Osteoblast (primary cell): ENCODE measurements at regions not wholly inside any gene's neighbourhood (a gene's known extent, or its start where the extent isn't known, plus 50 kb on each side); places are given as distances from the start of the nearest gene placed in this dataset.

Source experiments
- DNase-seq: peaks from one replicate; pipeline ENCODE4 v3.0.0; 2011; ENCODE audit warnings: low spot score, mixed read lengths; ENCODE audit not compliant: insufficient read length; ENCODE audit errors: missing footprints
- H2AFZ ChIP-seq: 2 replicates; pipeline ENCODE4 v1.6.0; 2011; ENCODE audit warnings: mild to moderate bottlenecking, low read length
- H3K27ac ChIP-seq: 2 replicates; pipeline ENCODE4 v1.5.1; 2011; ENCODE audit warnings: mild to moderate bottlenecking, low read depth, low read length, moderate library complexity
- H3K27me3 ChIP-seq: 2 replicates; pipeline ENCODE4 v1.6.0; 2012; ENCODE audit warnings: mild to moderate bottlenecking, control low read depth, inconsistent platforms, low read length, moderate library complexity; ENCODE audit not compliant: insufficient read depth
- H3K36me3 ChIP-seq: 2 replicates; pipeline ENCODE4 v1.5.1; 2011; ENCODE audit warnings: mild to moderate bottlenecking, low read length, control low read depth, moderate library complexity; ENCODE audit not compliant: insufficient read depth
- H3K4me1 ChIP-seq: 2 replicates; pipeline ENCODE4 v1.5.1; 2011; ENCODE audit warnings: mild to moderate bottlenecking, low read length, control low read depth, moderate library complexity; ENCODE audit not compliant: insufficient read depth
- H3K4me2 ChIP-seq: 2 replicates; pipeline ENCODE4 v1.6.0; 2011; ENCODE audit warnings: mild to moderate bottlenecking, low read length; ENCODE audit not compliant: insufficient read depth
- H3K4me3 ChIP-seq: fragments of 200-600 bp; sonication (generic); 3 replicates; pipeline ENCODE4 v1.5.1; 2012; ENCODE audit warnings: mild to moderate bottlenecking, low read length, inconsistent platforms; ENCODE audit not compliant: insufficient read depth
- H3K79me2 ChIP-seq: 2 replicates; pipeline ENCODE4 v1.6.0; 2012; ENCODE audit warnings: mild to moderate bottlenecking, low read length, control low read depth, inconsistent platforms; ENCODE audit not compliant: insufficient read depth
- H3K9me3 ChIP-seq: 2 replicates; pipeline ENCODE4 v1.5.1; 2011; ENCODE audit warnings: low read depth, low read length, control low read depth
- H4K20me1 ChIP-seq: 2 replicates; pipeline ENCODE4 v1.6.0; 2012; ENCODE audit warnings: mild to moderate bottlenecking, low read length, control low read depth; ENCODE audit not compliant: insufficient read depth
- TF ChIP-seq, protein P1 (sequence below): IDR thresholded peaks from 2 replicates; pipeline ENCODE4 v1.5.1; 2011; ENCODE audit warnings: mild to moderate bottlenecking, low read depth, low read length, moderate library complexity; ENCODE audit errors: extremely low read depth

- TF ChIP-seq, protein P1, sequence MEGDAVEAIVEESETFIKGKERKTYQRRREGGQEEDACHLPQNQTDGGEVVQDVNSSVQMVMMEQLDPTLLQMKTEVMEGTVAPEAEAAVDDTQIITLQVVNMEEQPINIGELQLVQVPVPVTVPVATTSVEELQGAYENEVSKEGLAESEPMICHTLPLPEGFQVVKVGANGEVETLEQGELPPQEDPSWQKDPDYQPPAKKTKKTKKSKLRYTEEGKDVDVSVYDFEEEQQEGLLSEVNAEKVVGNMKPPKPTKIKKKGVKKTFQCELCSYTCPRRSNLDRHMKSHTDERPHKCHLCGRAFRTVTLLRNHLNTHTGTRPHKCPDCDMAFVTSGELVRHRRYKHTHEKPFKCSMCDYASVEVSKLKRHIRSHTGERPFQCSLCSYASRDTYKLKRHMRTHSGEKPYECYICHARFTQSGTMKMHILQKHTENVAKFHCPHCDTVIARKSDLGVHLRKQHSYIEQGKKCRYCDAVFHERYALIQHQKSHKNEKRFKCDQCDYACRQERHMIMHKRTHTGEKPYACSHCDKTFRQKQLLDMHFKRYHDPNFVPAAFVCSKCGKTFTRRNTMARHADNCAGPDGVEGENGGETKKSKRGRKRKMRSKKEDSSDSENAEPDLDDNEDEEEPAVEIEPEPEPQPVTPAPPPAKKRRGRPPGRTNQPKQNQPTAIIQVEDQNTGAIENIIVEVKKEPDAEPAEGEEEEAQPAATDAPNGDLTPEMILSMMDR = no peak
- no peaks in the 10 kb centered on the region for H3K27me3 ChIP-seq
- no peaks in the 10 kb centered on the region for H3K4me1 ChIP-seq
- H3K79me2 ChIP-seq = no peaks in the 10 kb centered on the region
- no peak for DNase-seq
- no peak overlapping the region for H2AFZ ChIP-seq
- H4K20me1 ChIP-seq = no peaks in the 10 kb centered on the region
- no peak overlapping the region for H3K27ac ChIP-seq
- no peaks in the 10 kb centered on the region for H3K9me3 ChIP-seq
- no peak overlapping the region for H3K4me2 ChIP-seq
- no peaks in the 10 kb centered on the region for H3K36me3 ChIP-seq
- H3K4me3 ChIP-seq = no peak overlapping the region
These were observed 277.1 kb upstream of the MEIS2 start for GRCh38 chr15:37377428-37377827.

DNA sequence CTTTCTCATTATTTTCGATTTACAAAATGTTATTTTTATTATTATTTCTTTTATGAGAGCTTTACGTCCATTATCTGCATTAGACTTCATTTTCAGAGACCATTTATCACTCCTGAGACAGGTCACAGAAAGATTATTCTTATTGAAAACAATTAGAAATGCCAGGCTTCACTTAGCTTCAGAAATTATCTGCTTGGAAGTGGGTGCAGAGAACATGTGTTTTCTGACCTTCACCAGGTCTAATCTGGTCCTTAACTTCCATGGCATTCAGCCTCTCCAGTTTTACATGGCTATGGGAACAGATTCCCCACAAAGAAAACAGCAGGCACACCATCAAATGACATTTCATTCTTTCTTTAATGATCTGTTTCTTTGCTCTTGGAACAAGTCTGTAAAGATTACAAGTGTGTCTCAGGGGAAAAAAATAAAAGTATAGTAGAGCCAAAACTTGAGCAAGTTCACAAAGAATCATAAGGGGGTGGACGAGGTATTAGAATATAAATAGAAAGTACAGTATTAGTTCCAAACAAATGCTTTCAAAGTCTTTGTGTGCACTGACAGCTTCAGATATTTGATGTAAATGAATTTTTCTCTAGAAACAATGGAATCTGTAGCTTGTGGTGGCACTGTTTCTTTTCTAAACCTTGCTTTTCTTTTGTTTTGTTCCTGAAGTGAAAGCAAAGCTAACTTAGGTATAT is 294.2 kb upstream of the MEIS2 start:
- TF ChIP-seq, protein P1 = no peak
- H4K20me1 ChIP-seq = no peaks in the 10 kb centered on the region
- no peak overlapping the region for H3K4me2 ChIP-seq
- no peaks in the 10 kb centered on the region for H3K79me2 ChIP-seq
- H3K9me3 ChIP-seq = no peaks in the 10 kb centered on the region
- no peak for DNase-seq
- no peak overlapping the region for H3K4me3 ChIP-seq
- H3K27me3 ChIP-seq = no peaks in the 10 kb centered on the region
- no peak overlapping the region for H2AFZ ChIP-seq
- no peak overlapping the region for H3K27ac ChIP-seq
- no peaks in the 10 kb centered on the region for H3K36me3 ChIP-seq
- H3K4me1 ChIP-seq = no peaks in the 10 kb centered on the region

DNA sequence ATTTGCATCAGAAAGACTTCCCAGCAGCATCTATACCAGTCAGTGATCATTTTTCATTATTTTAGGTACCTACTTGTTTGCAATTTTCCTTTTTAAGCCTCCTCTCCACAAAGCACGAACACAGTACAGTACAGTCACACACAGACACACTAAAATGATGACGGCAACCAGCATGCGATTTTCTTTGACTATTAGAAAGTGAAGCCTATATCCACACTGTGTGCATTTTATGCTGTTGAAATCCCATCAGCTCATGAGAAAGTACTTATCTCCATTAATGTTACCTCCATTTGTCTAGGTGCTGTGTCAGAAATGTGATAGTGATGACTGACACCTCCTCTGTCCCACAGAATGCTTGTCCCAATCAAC is 294.7 kb upstream of the MEIS2 start:
- H3K79me2 ChIP-seq = no peaks in the 10 kb centered on the region
- no peaks in the 10 kb centered on the region for H4K20me1 ChIP-seq
- no peaks in the 10 kb centered on the region for H3K4me1 ChIP-seq
- no peak overlapping the region for H3K4me3 ChIP-seq
- H3K27ac ChIP-seq = no peak overlapping the region
- no peaks in the 10 kb centered on the region for H3K9me3 ChIP-seq
- TF ChIP-seq, protein P1 = no peak
- no peak overlapping the region for H3K4me2 ChIP-seq
- no peak overlapping the region for H2AFZ ChIP-seq
- no peaks in the 10 kb centered on the region for H3K36me3 ChIP-seq
- no peaks in the 10 kb centered on the region for H3K27me3 ChIP-seq
- no peak for DNase-seq

DNA sequence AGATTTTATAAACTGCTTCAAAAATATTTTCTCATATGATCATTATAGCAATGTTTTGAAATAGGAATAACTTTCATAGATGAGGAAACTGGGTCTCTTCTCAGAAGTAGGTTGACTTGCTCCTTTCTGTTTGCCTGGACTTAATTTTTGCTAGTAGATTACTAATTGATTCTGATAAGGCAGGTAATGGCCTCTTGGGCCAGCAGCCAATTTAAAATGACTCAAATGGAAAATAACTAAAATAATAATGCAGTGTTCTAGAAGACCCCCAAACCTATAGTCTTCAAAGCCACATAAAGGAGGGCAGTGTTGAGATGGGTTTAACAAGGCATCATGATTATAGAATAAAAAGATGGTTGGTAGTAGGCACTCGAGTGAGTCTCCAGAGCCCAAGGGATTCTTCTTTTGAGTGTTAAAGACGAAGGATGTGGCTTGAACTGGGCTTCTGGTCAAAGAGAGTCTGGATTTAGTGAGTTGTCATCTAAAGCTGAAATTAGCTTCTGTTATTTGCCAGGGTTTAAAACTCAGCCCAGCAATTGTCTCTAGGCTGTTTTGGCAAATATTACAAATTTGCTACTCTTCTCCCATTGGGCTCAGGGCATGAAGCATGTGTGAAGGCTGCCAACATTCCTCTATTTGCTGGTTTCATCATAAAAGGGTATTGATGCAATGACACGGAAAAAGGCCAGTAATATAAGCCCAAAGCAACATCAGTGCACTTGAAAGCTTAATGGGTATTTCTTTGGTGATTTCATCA is 297.1 kb upstream of the MEIS2 start:
- no peaks in the 10 kb centered on the region for H3K27me3 ChIP-seq
- no peak for DNase-seq
- TF ChIP-seq, protein P1 = no peak

More for the DNA sequence above, 297.1 kb upstream of the MEIS2 start:
- H3K27ac ChIP-seq = no peak overlapping the region
- no peaks in the 10 kb centered on the region for H4K20me1 ChIP-seq
- H3K4me3 ChIP-seq = no peak overlapping the region
- no peaks in the 10 kb centered on the region for H3K36me3 ChIP-seq
- H2AFZ ChIP-seq = no peak overlapping the region
- no peak overlapping the region for H3K4me2 ChIP-seq
- no peaks in the 10 kb centered on the region for H3K79me2 ChIP-seq
- H3K9me3 ChIP-seq = no peaks in the 10 kb centered on the region
- H3K4me1 ChIP-seq = no peaks in the 10 kb centered on the region
